Panc1 (cell line): ENCODE measurements at regions not wholly inside any gene's neighbourhood (a gene's known extent, or its start where the extent isn't known, plus 50 kb on each side); places are given as distances from the start of the nearest gene placed in this dataset.

Experiments
- ATAC-seq: fragments of 200-7000 bp; cut with Tn5 transposase; 2 replicates; pipeline ENCODE4 v1.9.1; 2020; ENCODE audit warnings: mild to moderate bottlenecking, moderate library complexity
- BruUV-seq: library from RNA; stranded (reverse); fragments of 400-500 nt; replicated peaks from 2 replicates; lab custom pipeline; 2021; lab: Mats Ljungman, UMichigan
- CTCF ChIA-PET: fragments of 300-600 bp; sonication (Branson Sonifier 250); formaldehyde crosslinking; loops from one replicate; lab custom pipeline; 2022; ENCODE audit warnings: antibody characterized with exemption; lab: Charles Lee
- POLR2A ChIA-PET: fragments of 300-600 bp; sonication (Branson Sonifier 250); formaldehyde crosslinking; loops from one replicate; lab custom pipeline; 2022; ENCODE audit warnings: antibody characterized with exemption; lab: Charles Lee
- DNase-seq: peaks from one replicate; pipeline ENCODE4 v3.0.0-alpha.2; 2010; ENCODE audit warnings: low read depth, low spot score
- H3K27ac ChIP-seq: 2 replicates; pipeline ENCODE4 v1.5.1; 2011; ENCODE audit warnings: mild to moderate bottlenecking, low read length, inconsistent platforms
- H3K27me3 ChIP-seq: fragments of 200-500 bp; sonication (Bioruptor generic); 2 replicates; pipeline ENCODE4 v1.6.0; 2014; ENCODE audit warnings: low read length, inconsistent platforms; ENCODE audit not compliant: control insufficient read depth, insufficient read depth
- H3K36me3 ChIP-seq: fragments of 200-500 bp; sonication (Bioruptor generic); 2 replicates; pipeline ENCODE4 v1.5.1; 2014; ENCODE audit warnings: inconsistent platforms, mild to moderate bottlenecking, low read length, moderate library complexity; ENCODE audit not compliant: control insufficient read depth, insufficient read depth
- H3K4me1 ChIP-seq: 2 replicates; pipeline ENCODE4 v1.5.1; 2011; ENCODE audit warnings: inconsistent platforms, mild to moderate bottlenecking, low read length, moderate library complexity; ENCODE audit not compliant: control insufficient read depth, insufficient read depth
- H3K4me3 ChIP-seq, 2 experiments: 2 replicates each; pipeline ENCODE4 v1.5.1; 2011 to 2012; ENCODE audit warnings: low read depth in 2 of 2, low read length in 2 of 2, mild to moderate bottlenecking in 2 of 2, inconsistent platforms in 1 of 2, moderate library complexity in 1 of 2
- H3K9me3 ChIP-seq: fragments of 200-500 bp; sonication (Bioruptor generic); 2 replicates; pipeline ENCODE4 v1.5.1; 2014; ENCODE audit warnings: low read depth, mild to moderate bottlenecking, inconsistent platforms, low read length, moderate library complexity; ENCODE audit not compliant: control insufficient read depth, insufficient read depth
- POLR2AphosphoS5 ChIP-seq: IDR thresholded peaks from 2 replicates; pipeline ENCODE4 v1.6.1; 2012; ENCODE audit warnings: mild to moderate bottlenecking, low read depth, low read length, moderate library complexity
- SIN3A ChIP-seq: IDR thresholded peaks from 2 replicates; pipeline ENCODE4 v1.6.1; 2012; ENCODE audit warnings: low read depth, mild to moderate bottlenecking, low read length, moderate library complexity, borderline replicate concordance; ENCODE audit not compliant: insufficient read depth
- TCF7L2 ChIP-seq: IDR thresholded peaks from 2 replicates; pipeline ENCODE4 v1.6.1; 2011; ENCODE audit warnings: mild to moderate bottlenecking, low read depth, low read length, inconsistent platforms
- in situ Hi-C: cut with HindIII; loops from 2 replicates; pipeline ENCODE4 v1.10.0; 2016; ENCODE audit warnings: low sequenced_read_pairs, low pct_unique_long_range_greater_than_20kb
- intact Hi-C: fragments of 100-400 bp; cut with micrococcal nuclease; formaldehyde crosslinking; loops from one replicate; pipeline ENCODE4 v1.10.0; 2022; ENCODE audit not compliant: unreplicated experiment
- TF ChIP-seq, protein P1 (sequence below), 2 experiments: IDR thresholded peaks; 2 replicates each; pipeline ENCODE4 v1.6.1; 2011 to 2012; ENCODE audit warnings: low read depth in 2 of 2, control low read depth in 1 of 2, low read length in 1 of 2, mild to moderate bottlenecking in 1 of 2, moderate library complexity in 1 of 2; ENCODE audit not compliant: insufficient read depth in 1 of 2
- TF ChIP-seq, protein P2 (sequence below): fragments of 450-650 bp; IDR thresholded peaks from 2 replicates; pipeline ENCODE4 v1.5.1; 2017; ENCODE audit warnings: mild to moderate bottlenecking

GRCh38 chr18:54052732-54053429 is 171.6 kb downstream of the MBD2 start:
- no TSS peak for BruUV-seq
- Histone ChIP-seq H3K27me3 (no peaks in the 10 kb centered on the region), H3K4me1 (no peaks in the 10 kb centered on the region), H3K9me3 (no peaks in the 10 kb centered on the region), H3K27ac (no peak overlapping the region), H3K36me3 (no peaks in the 10 kb centered on the region), H3K4me3 (no peak overlapping the region)
- no peak for DNase-seq
- intact Hi-C loops, result no loop called here
- TF ChIP-seq TCF7L2, result no peak
- no peak for TF ChIP-seq POLR2AphosphoS5
- TF ChIP-seq, protein P1, sequence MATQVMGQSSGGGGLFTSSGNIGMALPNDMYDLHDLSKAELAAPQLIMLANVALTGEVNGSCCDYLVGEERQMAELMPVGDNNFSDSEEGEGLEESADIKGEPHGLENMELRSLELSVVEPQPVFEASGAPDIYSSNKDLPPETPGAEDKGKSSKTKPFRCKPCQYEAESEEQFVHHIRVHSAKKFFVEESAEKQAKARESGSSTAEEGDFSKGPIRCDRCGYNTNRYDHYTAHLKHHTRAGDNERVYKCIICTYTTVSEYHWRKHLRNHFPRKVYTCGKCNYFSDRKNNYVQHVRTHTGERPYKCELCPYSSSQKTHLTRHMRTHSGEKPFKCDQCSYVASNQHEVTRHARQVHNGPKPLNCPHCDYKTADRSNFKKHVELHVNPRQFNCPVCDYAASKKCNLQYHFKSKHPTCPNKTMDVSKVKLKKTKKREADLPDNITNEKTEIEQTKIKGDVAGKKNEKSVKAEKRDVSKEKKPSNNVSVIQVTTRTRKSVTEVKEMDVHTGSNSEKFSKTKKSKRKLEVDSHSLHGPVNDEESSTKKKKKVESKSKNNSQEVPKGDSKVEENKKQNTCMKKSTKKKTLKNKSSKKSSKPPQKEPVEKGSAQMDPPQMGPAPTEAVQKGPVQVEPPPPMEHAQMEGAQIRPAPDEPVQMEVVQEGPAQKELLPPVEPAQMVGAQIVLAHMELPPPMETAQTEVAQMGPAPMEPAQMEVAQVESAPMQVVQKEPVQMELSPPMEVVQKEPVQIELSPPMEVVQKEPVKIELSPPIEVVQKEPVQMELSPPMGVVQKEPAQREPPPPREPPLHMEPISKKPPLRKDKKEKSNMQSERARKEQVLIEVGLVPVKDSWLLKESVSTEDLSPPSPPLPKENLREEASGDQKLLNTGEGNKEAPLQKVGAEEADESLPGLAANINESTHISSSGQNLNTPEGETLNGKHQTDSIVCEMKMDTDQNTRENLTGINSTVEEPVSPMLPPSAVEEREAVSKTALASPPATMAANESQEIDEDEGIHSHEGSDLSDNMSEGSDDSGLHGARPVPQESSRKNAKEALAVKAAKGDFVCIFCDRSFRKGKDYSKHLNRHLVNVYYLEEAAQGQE (IDR thresholded peaks at IDR 0.05; ENCODE audit: insufficient read depth in 1 of 2, low read depth in 2 of 2, low read length in 1 of 2), result no peak
- no peak for TF ChIP-seq SIN3A
- TF ChIP-seq, protein P2, sequence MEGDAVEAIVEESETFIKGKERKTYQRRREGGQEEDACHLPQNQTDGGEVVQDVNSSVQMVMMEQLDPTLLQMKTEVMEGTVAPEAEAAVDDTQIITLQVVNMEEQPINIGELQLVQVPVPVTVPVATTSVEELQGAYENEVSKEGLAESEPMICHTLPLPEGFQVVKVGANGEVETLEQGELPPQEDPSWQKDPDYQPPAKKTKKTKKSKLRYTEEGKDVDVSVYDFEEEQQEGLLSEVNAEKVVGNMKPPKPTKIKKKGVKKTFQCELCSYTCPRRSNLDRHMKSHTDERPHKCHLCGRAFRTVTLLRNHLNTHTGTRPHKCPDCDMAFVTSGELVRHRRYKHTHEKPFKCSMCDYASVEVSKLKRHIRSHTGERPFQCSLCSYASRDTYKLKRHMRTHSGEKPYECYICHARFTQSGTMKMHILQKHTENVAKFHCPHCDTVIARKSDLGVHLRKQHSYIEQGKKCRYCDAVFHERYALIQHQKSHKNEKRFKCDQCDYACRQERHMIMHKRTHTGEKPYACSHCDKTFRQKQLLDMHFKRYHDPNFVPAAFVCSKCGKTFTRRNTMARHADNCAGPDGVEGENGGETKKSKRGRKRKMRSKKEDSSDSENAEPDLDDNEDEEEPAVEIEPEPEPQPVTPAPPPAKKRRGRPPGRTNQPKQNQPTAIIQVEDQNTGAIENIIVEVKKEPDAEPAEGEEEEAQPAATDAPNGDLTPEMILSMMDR, result no peak
- ChIA-PET CTCF (no interaction called here), POLR2A (no interaction called here)
- in situ Hi-C loops, result no loop called here
- no peak for ATAC-seq

DNA sequence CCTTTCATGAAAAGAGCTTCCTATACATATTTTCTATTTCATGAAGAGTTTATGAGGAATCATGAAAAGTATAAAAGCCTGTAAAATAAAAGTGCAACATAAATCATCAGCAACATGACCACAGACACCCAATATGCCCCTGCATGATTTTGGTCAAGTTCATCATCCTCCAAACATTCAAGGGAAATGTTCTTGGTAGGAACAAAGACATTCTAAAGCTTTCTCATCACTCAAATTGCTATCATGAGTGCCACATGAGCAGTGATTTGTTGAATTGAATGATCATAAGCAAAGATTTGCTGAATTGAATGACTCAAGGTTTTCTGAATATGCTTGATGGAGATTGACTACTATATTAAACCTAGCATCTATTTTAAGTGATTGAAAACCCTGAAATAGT is 172.2 kb downstream of the MBD2 start:
- ChIA-PET POLR2A (no interaction called here), CTCF (no interaction called here)
- no peak for TF ChIP-seq SIN3A
- TF ChIP-seq, protein P2, result no peak
- no peak for TF ChIP-seq POLR2AphosphoS5
- no peak for TF ChIP-seq TCF7L2
- TF ChIP-seq, protein P1 (IDR thresholded peaks at IDR 0.05; ENCODE audit: insufficient read depth in 1 of 2, low read depth in 2 of 2, low read length in 1 of 2), result no peak
- DNase-seq, result no peak
- H3K27ac ChIP-seq, result no peak overlapping the region
- no peaks in the 10 kb centered on the region for H3K27me3 ChIP-seq
- no peaks in the 10 kb centered on the region for H3K4me1 ChIP-seq
- no TSS peak for BruUV-seq
- no peak for ATAC-seq
- no peak overlapping the region for H3K4me3 ChIP-seq
- no peaks in the 10 kb centered on the region for H3K36me3 ChIP-seq
- intact Hi-C loops (no loop called here), in situ Hi-C loops (no loop called here)
- H3K9me3 ChIP-seq, result no peaks in the 10 kb centered on the region
